NCI-H1092 treated with DMSO at 0.1 percent for 48 hours (cell line): ENCODE measurements at regions not wholly inside any gene's neighbourhood (a gene's known extent, or its start where the extent isn't known, plus 50 kb on each side); places are given as distances from the start of the nearest gene placed in this dataset.
A peak's percentile ranks its signal among the peaks of the same experiment; 100 is the strongest.
"Not testable (repeated sequence)": the region's sequence is repeated elsewhere in the genome, so short reads cannot be mapped to it uniquely, and the experiment has no call there.

ENCODE experiments used
- DNase-seq: peaks from one replicate; lab custom pipeline; 2025; lab: John Stamatoyannopoulos, UW

- no peak for DNase-seq
Measured at GRCh38 chr2:59259913-59260312, 1018.8 kb upstream of the FANCL start.

- DNase-seq, result no peak
Measured at GRCh38 chr2:59256290-59256689, 1015.2 kb upstream of the FANCL start.

DNA sequence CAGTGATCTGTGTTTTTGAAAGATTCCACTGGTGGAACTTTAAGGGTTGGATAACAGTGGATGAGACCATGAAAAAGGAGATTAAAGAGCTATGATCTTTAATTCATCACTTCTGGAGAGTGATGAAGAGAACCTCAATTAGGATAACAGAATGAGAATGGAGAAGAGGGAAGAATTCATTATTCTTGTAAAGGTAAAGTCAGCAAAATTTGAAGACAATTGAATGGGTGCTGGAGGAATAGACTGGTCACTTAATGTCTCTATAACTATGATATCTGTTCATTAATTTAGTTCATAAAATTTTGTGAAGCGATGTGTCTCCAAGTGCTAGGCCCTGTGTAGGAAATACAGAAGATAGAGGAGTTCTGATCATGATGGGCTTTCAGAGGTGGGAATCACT lies 1013.2 kb upstream of the FANCL start:
- no peak for DNase-seq

DNA sequence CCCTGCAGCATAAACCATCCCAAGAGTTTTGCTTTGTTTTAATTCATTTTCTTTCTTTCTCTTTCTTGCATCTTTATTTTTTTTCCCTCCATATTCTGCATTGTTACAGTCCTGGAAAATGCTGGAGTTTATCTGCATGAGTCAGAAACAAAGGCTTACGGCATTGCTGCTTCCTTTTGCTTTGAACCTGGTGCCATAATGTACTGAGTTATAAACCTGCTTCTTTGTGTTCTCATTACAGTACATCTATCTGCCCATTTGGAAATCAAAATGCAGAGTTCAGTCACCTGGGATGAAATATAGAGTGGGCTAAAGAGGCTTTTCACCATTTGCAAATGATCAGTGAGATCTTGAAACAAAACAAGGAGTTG lies 1009.2 kb upstream of the FANCL start:
- no peak for DNase-seq

DNA sequence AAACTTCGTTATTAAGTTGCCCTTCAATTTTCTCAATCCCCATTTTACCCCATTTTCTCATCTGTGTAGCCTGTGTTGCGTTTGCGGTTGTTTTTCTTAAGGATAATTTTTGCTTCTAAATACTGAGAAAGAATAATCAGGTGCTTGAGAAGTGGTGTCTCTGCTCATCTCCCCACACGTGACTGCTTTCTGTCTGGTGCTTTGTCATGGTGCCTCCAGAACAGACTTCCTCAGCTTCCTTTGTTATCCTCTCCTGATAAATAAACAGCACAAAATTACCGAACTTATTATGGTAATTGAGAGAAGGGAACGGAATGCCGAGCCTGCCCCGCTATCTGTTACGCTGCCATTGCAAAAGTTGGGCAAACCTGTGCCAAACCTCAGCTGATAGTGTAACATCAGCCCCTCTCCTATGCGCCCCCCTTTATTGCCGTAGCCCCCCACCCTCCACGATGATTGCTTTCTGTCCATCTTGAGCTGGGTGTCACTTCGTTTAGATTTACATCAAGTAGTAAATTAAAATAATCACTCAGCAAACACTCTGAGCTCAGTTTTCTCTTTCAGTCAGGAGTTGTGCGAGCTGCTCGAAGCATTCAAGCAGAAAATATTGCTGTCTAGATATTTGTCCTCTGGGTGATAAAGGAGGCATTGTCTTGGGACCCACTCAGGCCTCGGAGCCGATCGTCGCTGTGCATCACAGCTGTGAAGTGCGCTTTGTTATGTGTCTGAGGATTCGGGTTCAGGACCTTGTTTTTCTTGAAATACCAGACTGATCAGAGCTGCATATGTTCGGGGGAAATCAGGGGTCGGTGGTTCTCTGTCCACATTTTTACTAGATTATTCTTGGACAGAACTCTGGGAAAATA lies 1008.5 kb upstream of the FANCL start:
- no peak for DNase-seq

- no peak for DNase-seq
Measured at GRCh38 chr2:59239146-59239545, 998.0 kb upstream of the FANCL start.

DNA sequence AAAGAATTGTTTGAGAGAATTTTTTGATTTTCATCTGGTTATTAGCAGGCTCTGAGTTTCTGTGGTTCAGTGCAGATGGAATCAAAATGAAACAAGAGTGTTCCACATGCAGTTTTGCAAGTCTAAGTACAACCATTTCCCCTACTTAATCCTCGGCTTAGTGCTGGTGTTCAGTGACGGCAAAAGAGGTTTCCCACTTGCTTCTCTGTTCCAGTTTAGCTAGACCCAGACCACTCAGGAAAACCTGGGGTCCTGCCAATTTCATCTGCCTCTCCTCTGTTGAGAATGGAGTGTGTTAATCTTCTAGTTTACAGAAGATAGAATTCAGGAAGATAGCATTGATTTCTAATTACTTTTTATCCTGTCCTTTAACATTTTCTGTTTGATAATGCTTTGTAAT lies 996.2 kb upstream of the FANCL start:
- DNase-seq, result no peak

DNA sequence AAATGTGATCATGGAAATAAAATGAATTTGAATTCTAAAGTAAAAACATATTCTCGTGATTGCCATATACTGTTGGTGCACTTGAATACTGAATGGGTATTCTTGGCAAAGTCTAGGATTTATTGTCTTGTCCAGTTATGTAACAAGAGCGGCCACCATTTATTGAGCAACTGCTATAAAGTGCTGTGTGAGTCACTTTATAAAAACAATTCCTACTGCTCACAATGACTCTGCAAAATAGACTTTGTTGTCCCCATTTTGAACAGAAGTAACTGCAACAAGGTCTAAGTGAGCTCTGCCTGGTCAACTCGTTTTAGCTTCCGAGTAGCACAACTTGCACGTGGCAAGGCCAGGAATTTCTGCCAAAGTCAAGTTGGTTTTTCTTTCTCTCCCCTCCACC lies 995.6 kb upstream of the FANCL start:
- no peak for DNase-seq

- DNase-seq, result no peak
Measured at GRCh38 chr2:59233920-59234319, 992.8 kb upstream of the FANCL start.

GRCh38 chr2:59233448-59233847 lies 992.3 kb upstream of the FANCL start:
- no peak for DNase-seq

GRCh38 chr2:59232394-59233165 lies 991.5 kb upstream of the FANCL start:
- DNase-seq, result no peak

- not testable (repeated sequence) for DNase-seq
Measured at GRCh38 chr2:59226362-59226761, 985.2 kb upstream of the FANCL start.

DNA sequence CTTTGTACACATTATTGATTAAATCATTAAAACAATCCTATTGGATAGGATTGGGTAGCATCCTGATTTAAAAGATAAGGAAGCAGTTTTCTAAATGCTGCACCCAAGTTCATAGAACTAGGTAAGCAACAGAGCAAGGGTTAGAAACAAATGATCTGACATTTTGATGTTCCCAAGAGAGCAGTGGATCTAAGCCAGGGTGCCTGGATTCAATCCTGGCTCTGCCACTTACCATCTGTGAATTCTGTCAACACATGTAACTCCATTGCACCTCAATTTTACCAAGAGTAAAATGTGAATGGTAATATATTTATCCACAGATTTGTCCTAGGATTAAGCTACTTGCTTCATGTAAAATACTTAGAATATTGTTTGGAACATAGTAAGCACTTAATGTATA lies 982.6 kb upstream of the FANCL start:
- DNase-seq, result no peak

- DNase-seq, result no peak
Measured at GRCh38 chr2:59217360-59217759, 976.2 kb upstream of the FANCL start.

DNA sequence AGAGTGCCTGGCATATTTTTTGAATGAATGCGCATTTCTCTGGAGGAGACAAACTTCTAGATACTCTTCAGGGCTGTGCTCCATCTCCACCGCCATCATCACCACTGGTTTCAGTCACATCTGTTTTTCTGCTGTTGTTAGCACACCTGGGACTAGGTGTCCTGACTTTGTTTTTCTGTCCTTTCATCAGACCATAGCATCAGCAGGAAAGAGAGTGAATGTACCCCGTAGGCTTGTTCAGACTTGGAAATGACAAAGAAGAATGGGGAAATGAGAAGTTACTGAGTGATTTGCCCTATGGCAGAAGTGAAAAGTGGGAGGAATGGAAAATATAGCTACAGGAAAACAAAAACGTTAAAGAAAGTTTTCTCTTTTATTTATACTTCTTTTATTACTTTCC lies 965.2 kb upstream of the FANCL start:
- no peak for DNase-seq

- no peak for DNase-seq
Measured at GRCh38 chr2:59204040-59204439, 962.9 kb upstream of the FANCL start.

- no peak for DNase-seq
Measured at GRCh38 chr2:59196491-59196890, 955.4 kb upstream of the FANCL start.

DNA sequence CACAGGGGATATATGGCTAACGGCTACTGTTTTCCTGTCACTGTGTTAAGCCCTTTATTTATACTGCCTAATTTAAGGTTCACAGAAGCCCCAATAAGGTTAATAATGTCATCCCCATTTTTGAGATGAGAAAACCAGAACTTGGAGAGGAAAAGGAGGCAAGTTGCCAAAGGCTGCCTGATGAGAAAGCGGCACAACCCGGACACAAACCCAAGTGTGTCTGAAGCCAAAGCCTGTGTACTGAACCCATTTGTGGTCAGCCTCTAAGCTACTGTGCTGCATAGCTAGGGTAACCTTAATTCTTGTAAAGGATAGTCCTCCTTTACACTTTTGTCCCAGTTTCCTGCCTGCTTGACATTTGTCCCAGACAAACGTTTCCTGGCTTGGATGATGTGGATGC lies 954.7 kb upstream of the FANCL start:
- DNase-seq, result no peak

DNA sequence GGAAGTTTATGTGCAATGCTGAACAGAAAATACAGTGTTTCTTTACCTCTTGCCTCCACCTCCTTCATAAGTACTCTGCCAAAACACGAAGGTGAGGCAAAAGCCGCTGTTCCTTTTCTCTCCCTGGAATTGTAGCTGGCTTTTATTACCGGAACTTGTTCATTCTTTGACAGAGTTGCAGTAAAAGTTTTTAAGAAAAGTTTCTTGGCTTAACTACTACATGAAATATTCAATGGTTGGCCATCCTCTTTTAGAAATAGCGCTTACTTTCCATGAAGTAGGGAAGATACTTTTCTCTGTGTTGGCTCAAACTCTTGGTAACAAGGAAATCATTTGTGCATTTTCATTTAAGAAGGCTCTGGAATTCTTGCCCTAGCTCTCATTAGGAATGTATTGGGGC lies 950.7 kb upstream of the FANCL start:
- no peak for DNase-seq

GRCh38 chr2:59190518-59190917 lies 949.4 kb upstream of the FANCL start:
- DNase-seq, result no peak

DNA sequence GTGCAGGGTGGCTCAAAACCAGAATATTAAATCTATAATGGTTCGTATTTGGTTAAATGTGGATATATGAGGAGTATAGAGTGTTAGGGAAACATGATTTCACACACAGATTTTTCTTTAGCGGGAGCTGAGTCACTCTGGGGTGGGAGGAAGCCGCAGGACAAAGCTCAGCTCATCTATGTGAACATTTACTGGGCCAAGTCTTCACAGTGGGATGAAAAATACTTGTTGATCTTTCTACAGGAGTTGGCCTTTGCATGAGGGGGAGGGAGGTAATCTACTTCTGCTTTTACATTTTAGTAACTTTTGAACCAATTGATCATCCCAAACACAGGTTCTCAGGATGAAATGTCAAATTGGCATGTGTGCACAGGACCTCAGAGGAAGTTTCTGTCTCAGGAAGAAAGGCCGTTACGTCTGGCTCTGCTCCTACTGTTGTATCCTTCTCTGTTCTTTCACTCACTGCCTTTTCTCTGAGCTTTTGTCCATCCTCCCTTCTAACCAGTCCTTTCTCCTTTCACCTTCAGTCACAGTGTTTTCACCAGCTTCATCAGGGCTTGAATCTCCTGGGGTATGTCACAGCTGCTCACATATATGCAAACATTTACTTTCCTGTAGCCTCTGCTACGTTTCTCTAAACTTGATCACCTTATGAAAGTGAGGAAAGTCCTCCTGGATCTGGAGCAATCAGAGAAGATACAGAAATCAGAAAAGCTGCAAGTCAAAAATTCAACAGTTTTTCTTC lies 943.3 kb upstream of the FANCL start:
- no peak for DNase-seq

GRCh38 chr2:59183070-59183469 lies 941.9 kb upstream of the FANCL start:
- DNase-seq, result no peak

GRCh38 chr2:59182249-59182648 lies 941.1 kb upstream of the FANCL start:
- peak; percentile 19 for DNase-seq
